Loucy (cell line): ENCODE measurements at regions not wholly inside any gene's neighbourhood (a gene's known extent, or its start where the extent isn't known, plus 50 kb on each side); places are given as distances from the start of the nearest gene placed in this dataset.

Source experiments
- H2AFZ ChIP-seq: fragments of 200-600 bp; sonication (generic); 2 replicates; pipeline ENCODE4 v1.6.0; 2016; ENCODE audit warnings: antibody characterized with exemption, mild to moderate bottlenecking, low read length, moderate library complexity
- H3F3A ChIP-seq: fragments of 200-600 bp; 2 replicates; pipeline ENCODE4 v1.6.0; 2016; ENCODE audit warnings: antibody characterized with exemption, low read depth, mild to moderate bottlenecking
- H3K27me3 ChIP-seq: fragments of 200-600 bp; sonication (generic); 2 replicates; pipeline ENCODE4 v1.6.1; 2014; ENCODE audit warnings: low read length, mild to moderate bottlenecking; ENCODE audit not compliant: insufficient read depth, poor library complexity, severe bottlenecking
- H3K36me3 ChIP-seq: fragments of 200-600 bp; sonication (generic); 2 replicates; pipeline ENCODE4 v1.6.1; 2016; ENCODE audit warnings: low read length; ENCODE audit not compliant: insufficient read depth
- H3K4me1 ChIP-seq: fragments of 200-600 bp; sonication (generic); 2 replicates; pipeline ENCODE4 v1.5.1; 2014; ENCODE audit warnings: low read length, mild to moderate bottlenecking; ENCODE audit not compliant: insufficient read depth, poor library complexity, severe bottlenecking
- H3K4me2 ChIP-seq: fragments of 200-600 bp; sonication (generic); 2 replicates; pipeline ENCODE4 v1.6.0; 2014; ENCODE audit warnings: antibody characterized with exemption, low read length, low read depth, mild to moderate bottlenecking; ENCODE audit not compliant: poor library complexity, severe bottlenecking
- H3K4me3 ChIP-seq: fragments of 200-600 bp; sonication (generic); 2 replicates; pipeline ENCODE4 v1.5.1; 2014; ENCODE audit warnings: low read length, mild to moderate bottlenecking, mixed read lengths; ENCODE audit not compliant: poor library complexity, severe bottlenecking
- H3K79me2 ChIP-seq: fragments of 200-600 bp; sonication (generic); 2 replicates; pipeline ENCODE4 v1.6.1; 2014; ENCODE audit warnings: low read length; ENCODE audit not compliant: insufficient read depth
- H3K9ac ChIP-seq: fragments of 200-600 bp; sonication (generic); 2 replicates; pipeline ENCODE4 v1.6.0; 2014; ENCODE audit warnings: mild to moderate bottlenecking, low read depth, low read length, moderate library complexity; ENCODE audit not compliant: poor library complexity, severe bottlenecking
- H3K9me2 ChIP-seq: fragments of 200-600 bp; sonication (generic); replicated peaks from 2 replicates; pipeline ENCODE4 v1.6.1; 2016; ENCODE audit warnings: low read depth, low read length, mixed read lengths
- H3K9me3 ChIP-seq: fragments of 200-600 bp; sonication (generic); 2 replicates; pipeline ENCODE4 v1.6.1; 2014; ENCODE audit warnings: mild to moderate bottlenecking, antibody characterized with exemption, low read length, low read depth; ENCODE audit not compliant: insufficient read depth
- H4K20me1 ChIP-seq: fragments of 200-600 bp; sonication (generic); 2 replicates; pipeline ENCODE4 v1.6.0; 2014; ENCODE audit warnings: antibody characterized with exemption, low read length, mild to moderate bottlenecking; ENCODE audit not compliant: insufficient read depth, poor library complexity, severe bottlenecking
- CTCF ChIP-seq: fragments of 200-600 bp; sonication (generic); conservative IDR thresholded peaks from 2 replicates; pipeline ENCODE4 v1.5.1; 2014; ENCODE audit warnings: mild to moderate bottlenecking, antibody characterized with exemption, low read length
- EZH2phosphoT487 ChIP-seq: fragments of 200-600 bp; IDR thresholded peaks from 2 replicates; pipeline ENCODE4 v1.6.1; 2018; ENCODE audit warnings: antibody characterized with exemption, mild to moderate bottlenecking, moderate library complexity, borderline replicate concordance

GRCh38 chr21:38726482-38726881 lies 79.2 kb upstream of the ETS2 start:
- Histone ChIP-seq H4K20me1 (no peaks in the 10 kb centered on the region), H3K36me3 (no peaks in the 10 kb centered on the region), H3K79me2 (no peaks in the 10 kb centered on the region), H3K4me3 (no peak overlapping the region), H3K27me3 (no peaks in the 10 kb centered on the region), H3K9me3 (0 out of 2 replicates have a peak, but pooled peaks cover 7% of the 10 kb centered on the region), H2AFZ (no peak overlapping the region), H3K4me1 (peaks cover 12% of the 10 kb centered on the region), H3K9ac (no peak overlapping the region), H3K4me2 (no peak overlapping the region), H3F3A (no peaks in the 10 kb centered on the region), H3K9me2 (no peaks in the 10 kb centered on the region)
- no peak for TF ChIP-seq CTCF

- no peak for TF ChIP-seq CTCF
- no peak for TF ChIP-seq EZH2phosphoT487
- 0 out of 2 replicates have a peak, but pooled peaks cover 7% of the 10 kb centered on the region for H3K9me3 ChIP-seq
- no peaks in the 10 kb centered on the region for H3K79me2 ChIP-seq
- H3K4me2 ChIP-seq: no peak overlapping the region
- no peak overlapping the region for H3K9ac ChIP-seq
- H3K4me3 ChIP-seq: no peak overlapping the region
- peaks cover 3% of the 10 kb centered on the region for H3K4me1 ChIP-seq
- H2AFZ ChIP-seq: no peak overlapping the region
- no peaks in the 10 kb centered on the region for H3F3A ChIP-seq
- H3K27me3 ChIP-seq: no peaks in the 10 kb centered on the region
- H4K20me1 ChIP-seq: no peaks in the 10 kb centered on the region
- no peaks in the 10 kb centered on the region for H3K9me2 ChIP-seq
- no peaks in the 10 kb centered on the region for H3K36me3 ChIP-seq
These were observed 76.4 kb upstream of the ETS2 start for GRCh38 chr21:38729291-38729690.

- H3K4me2 ChIP-seq: no peak overlapping the region
- no peaks in the 10 kb centered on the region for H3K36me3 ChIP-seq
- no peaks in the 10 kb centered on the region for H3F3A ChIP-seq
- H3K79me2 ChIP-seq: no peaks in the 10 kb centered on the region
- H3K9ac ChIP-seq: no peak overlapping the region
- no peaks in the 10 kb centered on the region for H3K9me2 ChIP-seq
- no peak overlapping the region for H3K4me3 ChIP-seq
- no peak overlapping the region for H2AFZ ChIP-seq
- H3K9me3 ChIP-seq: 0 out of 2 replicates have a peak, but pooled peaks cover 7% of the 10 kb centered on the region
- peaks cover 9% of the 10 kb centered on the region for H3K4me1 ChIP-seq
- no peak for TF ChIP-seq EZH2phosphoT487
- TF ChIP-seq CTCF: no peak
- no peaks in the 10 kb centered on the region for H4K20me1 ChIP-seq
- no peaks in the 10 kb centered on the region for H3K27me3 ChIP-seq
These were observed 75.9 kb upstream of the ETS2 start for GRCh38 chr21:38729754-38730379.
